GM11168 (cell line): ENCODE measurements at regions not wholly inside any gene's neighbourhood (a gene's known extent, or its start where the extent isn't known, plus 50 kb on each side); places are given as distances from the start of the nearest gene placed in this dataset.
"Not testable (repeated sequence)": the region's sequence is repeated elsewhere in the genome, so short reads cannot be mapped to it uniquely, and the experiment has no call there.

Experiments used
- in situ Hi-C: fragments of 300-500 bp; cut with MboI; formaldehyde crosslinking; loops from one replicate; pipeline ENCODE4 v1.12.0; 2022; ENCODE audit warnings: low sequenced_read_pairs; ENCODE audit not compliant: unreplicated experiment

- in situ Hi-C loops: no loop called here
These were observed 120.2 kb upstream of the ZNF516 start for GRCh38 chr18:76615065-76615733.

DNA sequence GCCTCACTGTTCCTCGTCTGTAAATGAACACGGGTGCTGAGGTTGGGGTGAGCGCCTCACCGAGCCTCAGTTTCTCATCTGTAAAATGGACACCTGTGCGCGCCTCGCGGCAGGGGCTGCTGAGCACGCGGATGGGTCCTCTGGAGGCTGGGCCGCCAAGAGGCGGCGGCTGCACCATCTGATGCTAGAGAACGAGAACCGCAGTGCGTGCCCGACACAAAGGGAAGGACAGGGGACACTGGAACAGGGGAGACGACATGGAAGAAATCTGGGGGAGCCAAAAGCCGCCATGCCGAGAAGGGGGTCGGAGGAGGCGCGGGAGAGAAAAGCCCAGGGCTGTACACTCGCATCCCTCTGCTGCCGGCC is 118.7 kb upstream of the ZNF516 start:
- in situ Hi-C loops: no loop called here

DNA sequence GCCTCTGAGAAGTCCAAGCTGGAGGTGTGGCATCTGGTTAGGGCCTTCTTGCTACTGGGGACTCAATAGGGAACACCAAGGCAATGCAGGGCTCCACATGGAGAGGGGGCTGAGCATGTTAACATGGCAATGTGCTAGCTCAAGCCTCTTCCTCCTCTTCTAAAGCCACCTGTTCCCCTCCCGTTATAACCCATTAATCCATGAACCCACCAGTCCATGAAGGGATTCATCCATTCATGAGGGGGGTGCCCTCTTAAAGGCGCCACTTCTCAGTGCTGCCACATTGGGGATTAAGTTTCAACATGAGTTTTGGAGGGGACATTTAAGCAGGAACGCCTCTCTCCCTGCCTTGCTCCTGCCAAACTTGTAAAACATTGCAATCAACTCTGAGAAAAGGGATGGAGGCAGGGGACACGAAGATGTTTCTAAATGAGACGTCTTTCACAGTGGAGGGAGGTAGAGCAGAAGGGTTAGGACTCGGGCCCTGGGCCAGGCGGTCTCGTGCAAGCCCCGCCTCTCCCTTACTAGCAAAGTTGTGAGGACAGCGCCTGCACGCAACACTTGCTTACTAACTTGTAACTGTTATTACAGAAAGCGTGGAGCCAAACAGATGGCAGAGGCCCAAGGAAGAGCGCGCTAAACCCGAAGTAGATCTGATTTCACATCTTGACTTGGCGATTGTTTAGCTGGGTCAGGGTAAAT is 118.2 kb upstream of the ZNF516 start:
- in situ Hi-C loops: no loop called here

DNA sequence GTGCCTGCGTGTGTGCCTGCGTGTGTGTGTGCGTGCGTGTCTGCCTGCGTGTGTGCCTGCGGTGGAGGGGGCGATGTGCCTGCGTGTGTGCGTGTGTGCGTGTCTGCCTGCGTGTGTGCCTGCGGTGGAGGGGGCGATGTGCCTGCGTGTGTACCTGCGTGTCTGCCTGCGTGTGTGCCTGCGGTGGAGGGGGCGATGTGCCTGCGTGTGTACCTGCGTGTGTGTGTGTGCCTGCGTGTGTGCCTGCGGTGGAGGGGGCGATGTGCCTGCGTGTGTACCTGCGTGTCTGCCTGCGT is 116.7 kb upstream of the ZNF516 start:
- in situ Hi-C loops: not testable (repeated sequence)

DNA sequence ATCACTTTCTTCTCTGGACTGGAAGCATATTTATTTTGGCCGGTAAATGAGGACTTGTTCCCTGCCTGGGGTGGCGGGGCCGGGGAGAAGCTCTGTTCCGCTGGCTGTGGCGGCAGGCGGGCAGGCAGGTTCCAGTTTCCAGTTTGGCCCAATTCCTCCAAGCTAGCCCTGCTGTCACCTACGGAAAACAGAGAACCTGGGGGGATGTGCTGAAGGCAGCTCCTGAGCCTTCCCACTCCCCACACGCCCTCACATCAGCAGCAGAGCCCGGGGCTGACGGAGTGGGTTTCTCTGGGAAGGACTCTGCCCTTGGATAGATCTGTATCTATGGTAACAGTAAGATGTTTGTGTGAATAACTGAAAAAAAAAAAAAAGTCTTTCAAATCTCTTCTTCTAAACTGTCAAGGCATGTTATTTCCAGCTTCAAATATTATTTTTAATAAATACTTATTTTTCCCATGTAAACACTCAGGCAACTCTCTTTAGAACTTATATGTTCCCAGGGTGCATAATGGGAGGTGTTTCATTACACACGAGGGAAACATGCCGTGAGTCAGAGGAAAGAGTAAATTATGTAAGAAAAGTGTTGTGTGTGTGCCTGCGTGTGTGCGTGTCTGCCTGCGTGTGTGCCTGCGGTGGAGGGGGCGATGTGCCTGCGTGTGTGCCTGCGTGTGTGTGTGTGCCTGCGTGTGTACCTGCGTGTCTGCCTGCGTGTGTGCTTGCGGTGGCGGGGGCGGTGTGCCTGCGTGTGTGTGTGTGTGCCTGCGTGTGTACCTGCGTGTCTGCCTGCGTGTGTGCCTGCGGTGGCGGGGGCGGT is 116.1 kb upstream of the ZNF516 start:
- in situ Hi-C loops: no loop called here

DNA sequence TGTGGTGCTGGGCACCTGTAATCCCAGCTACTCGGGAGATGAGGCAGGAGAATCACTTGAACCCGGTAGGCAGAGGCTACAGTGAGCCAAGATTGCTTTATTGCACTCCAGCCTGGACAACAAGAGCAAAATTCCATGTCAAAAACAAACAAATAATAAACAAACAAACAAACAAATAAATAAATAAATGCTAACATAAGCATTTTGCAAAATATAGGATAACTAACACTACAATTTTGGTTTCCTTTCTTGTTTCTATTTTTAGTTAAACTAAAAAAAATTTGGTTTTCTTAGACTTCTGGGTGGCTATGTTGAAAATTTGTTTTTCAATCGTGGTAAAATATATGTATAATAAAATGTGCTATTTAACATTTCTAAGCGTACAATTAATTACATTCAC is 115.0 kb upstream of the ZNF516 start:
- in situ Hi-C loops: no loop called here

DNA sequence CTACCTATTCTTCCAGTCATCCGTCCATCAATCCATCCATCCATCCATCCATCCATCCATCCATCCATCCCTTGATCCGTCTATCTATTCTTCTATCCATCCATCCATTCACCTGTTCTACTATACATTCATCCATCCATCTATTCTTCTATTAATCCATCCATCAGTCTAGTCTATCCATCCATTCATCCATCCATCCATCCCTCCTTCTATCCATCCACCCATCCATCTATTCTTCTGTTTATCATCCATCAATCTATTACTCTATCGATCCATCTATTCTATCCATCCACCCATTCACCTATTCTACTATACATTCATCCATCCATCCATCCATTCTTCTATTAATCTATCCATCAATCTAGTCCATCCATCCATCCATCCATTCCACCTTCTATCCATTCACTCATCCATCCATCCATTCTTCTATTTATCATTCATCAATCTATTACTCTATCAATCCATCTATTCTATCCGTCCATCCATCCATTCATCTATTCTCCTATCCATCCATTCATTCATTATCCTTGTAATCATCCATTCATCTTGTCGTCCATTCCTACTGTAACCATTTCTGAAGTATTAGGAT is 110.4 kb upstream of the ZNF516 start:
- in situ Hi-C loops: no loop called here

DNA sequence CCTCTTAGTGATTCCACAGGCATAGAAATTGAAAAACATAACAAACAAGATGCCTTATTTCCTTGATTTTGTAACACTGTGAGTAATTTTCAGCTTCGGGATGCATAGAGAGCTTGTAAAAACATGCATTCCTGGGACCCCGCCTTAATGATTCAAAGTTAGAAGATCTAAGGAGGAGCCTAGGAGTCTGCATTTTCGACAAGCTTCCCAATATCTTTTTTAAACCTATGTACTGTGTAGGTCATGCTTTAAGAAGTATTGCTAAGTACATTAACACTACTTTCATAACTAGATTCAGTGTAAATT is 109.8 kb upstream of the ZNF516 start:
- in situ Hi-C loops: no loop called here

GRCh38 chr18:76604108-76604934 is 109.3 kb upstream of the ZNF516 start:
- in situ Hi-C loops: no loop called here

- in situ Hi-C loops: no loop called here
These were observed 107.1 kb upstream of the ZNF516 start for GRCh38 chr18:76602191-76602590.

DNA sequence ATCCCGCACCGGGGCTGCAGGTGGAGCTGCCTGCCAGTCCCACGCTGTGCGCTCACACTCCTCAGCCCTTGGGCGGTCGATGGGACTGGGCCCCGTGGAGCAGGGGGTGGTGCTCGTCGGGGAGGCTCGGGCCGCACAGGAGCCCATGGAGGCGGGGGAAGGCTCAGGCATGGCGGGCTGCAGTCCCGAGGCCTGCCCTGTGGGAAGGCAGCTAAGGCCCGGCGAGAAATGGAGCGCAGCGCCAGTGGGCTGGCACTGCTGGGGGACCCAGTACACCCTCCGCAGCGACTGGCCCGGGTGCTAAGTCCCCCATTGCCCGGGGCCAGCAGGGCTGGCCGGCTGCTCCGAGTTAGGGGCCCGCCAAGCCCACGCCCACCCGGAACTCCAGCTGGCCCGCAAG is 105.0 kb upstream of the ZNF516 start:
- in situ Hi-C loops: not testable (repeated sequence)

DNA sequence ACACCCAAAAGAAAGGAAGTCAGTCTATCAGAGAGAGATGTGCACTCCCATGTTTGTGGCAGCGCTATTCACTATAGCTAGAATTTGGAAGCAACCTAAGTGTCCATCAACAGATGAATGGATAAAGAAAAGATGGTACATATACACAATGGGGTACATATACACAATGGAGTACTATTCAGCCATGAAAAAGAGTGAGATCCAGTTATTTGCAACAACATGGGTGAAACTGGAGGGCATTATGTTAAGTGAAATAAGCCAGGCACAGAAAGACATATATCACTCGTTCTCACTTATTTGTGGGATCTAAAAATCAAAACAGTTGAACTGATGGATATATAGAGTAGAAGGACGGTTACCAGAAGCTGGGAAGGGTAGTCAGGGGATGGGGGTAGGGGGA is 99.9 kb upstream of the ZNF516 start:
- in situ Hi-C loops: no loop called here

DNA sequence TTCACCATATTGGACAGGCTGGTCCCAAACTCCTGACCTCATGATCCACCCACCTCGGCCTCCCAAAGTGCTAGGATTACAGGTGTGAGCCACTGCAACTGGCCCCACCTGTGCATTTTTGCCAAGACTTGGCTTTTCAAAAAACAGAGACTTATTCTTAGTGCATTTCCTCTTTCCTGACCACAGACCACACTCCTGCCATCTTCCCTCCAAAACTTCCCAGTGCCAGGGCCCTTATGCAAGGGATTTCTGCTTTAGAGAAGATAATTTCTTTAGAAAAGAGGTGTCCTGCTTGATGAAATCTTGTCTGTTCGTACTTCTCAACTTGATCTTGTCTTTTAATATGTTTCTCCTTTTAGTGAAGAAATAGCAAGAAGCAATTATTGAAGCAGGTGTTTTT is 98.8 kb upstream of the ZNF516 start:
- in situ Hi-C loops: no loop called here

GRCh38 chr18:76592981-76593381 is 97.9 kb upstream of the ZNF516 start:
- in situ Hi-C loops: no loop called here

GRCh38 chr18:76592096-76592495 is 97.1 kb upstream of the ZNF516 start:
- in situ Hi-C loops: no loop called here

DNA sequence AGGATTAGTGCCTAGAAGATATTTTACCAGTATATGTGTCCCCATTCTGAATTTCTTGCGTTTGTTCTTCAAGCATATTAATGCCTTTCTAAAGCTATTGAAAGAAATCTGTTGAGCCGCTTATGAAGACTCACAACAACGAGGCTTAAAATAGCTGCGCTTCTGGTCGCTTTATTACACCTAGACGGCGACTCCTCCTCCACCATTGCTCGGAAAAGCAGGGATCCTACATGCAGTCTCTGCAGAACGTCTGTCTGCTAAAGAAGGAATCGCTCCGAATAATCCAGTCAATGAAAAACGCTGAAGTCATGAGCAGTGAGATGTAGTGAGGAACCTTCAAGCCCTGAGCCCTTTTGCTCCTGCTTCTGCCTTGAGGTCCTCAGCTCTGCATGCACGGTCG is 94.8 kb upstream of the ZNF516 start:
- in situ Hi-C loops: no loop called here

DNA sequence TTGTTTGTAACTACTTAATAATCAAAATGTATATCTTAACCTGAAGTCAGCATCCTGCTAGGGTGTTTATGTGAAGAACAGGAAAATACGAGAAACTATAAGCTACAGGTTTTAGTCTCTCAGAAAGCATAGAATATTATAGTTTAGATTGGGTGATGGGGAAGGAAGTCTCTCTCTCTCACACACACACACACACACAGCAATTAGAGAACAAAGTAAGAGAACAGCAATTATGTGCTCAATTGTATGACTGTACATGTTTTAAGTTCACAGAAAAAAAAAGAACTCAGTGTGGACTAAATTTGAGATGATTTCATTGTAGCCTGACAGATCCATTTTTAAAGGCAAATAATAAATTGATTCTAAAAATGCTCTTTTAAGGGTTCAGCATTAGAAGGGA is 94.3 kb upstream of the ZNF516 start:
- in situ Hi-C loops: no loop called here

DNA sequence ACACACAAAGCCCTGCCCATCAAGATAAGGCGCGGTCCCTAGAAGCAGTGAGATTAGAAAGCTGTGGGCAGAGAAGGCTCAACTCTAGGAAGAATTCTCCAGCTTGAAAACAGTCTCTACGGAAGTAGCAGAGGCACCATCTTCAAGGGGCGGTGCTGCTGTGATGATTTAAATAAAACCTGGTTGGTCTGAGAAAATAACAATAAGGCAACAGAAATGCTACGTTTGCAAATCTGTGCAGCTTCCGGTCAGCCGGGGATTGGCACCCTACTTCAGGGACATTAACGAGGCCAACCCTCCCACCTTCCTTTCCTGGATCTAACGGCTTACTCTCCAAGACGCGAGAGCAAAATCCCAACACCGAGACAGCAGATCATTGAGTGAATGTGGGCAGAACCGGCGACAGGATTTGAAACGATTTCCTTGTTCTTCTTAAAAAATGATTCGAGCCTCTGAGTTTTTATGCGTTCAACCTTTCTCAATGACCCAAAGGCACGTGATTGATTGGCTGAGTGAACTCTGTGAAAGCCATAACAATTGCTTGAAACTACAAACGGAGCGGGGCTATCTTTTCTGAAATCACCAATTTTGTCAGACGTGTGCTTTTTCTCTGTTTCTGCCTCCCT is 93.7 kb upstream of the ZNF516 start:
- in situ Hi-C loops: no loop called here

GRCh38 chr18:76587879-76588271 is 92.8 kb upstream of the ZNF516 start:
- in situ Hi-C loops: no loop called here
